Left kidney (tissue), 1 donor: ENCODE measurements at regions not wholly inside any gene's neighbourhood (a gene's known extent, or its start where the extent isn't known, plus 50 kb on each side); places are given as distances from the start of the nearest gene placed in this dataset.
"Not testable (repeated sequence)": the region's sequence is repeated elsewhere in the genome, so short reads cannot be mapped to it uniquely, and the experiment has no call there.

Experiments
- DNase-seq: peaks from one replicate; pipeline ENCODE4 v3.0.0-alpha.2; 2013

DNA sequence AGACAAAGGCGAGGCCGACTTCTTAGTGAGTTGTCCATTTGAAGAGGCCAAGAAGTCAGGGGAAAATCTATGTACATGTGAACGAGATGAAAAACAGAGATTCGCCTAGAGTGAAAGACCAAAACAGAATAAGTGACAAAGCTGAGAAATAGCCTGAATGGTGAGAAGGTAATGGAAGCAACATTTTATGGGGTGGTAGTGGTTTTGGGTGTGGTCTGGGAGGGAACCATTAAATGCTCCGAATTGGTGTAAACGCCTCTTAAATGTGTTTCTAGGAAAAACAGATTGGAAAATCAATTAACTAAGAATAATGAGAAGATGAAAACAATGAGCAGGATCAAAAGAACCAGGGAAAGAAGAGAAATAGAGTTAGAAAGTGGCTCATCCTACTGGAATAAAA lies 83.8 kb upstream of the MANSC4 start:
- DNase-seq: no peak

GRCh38 chr12:27861428-27862167 lies 81.6 kb upstream of the MANSC4 start:
- DNase-seq: peak; percentile 71

- no peak for DNase-seq
Observed at GRCh38 chr12:27859648-27860047, 79.6 kb upstream of the MANSC4 start.

DNA sequence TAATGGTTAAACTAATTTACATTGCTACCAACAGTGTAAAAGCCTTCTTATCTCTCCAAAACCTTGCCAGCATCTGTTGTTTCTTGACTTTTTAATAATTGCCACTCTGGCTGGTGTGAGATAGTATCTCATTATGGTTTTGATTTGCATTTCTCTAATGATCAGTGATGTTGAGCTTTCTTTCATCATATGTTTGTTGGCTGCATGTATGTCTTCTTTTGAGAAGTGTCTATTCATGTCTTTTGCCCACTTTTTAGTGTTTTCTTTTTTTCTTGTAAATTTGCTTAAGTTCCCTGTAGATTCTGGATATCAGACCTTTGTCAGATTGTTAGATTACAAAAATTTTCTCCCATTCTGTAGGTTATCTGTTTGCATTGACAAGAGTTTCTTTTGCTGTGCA lies 77.0 kb upstream of the MANSC4 start:
- DNase-seq: not testable (repeated sequence)

- DNase-seq: no peak
Observed at GRCh38 chr12:27852742-27853141, 72.7 kb upstream of the MANSC4 start.
